IPS DF 6.9 (cell line): ENCODE measurements at regions not wholly inside any gene's neighbourhood (a gene's known extent, or its start where the extent isn't known, plus 50 kb on each side); places are given as distances from the start of the nearest gene placed in this dataset.

Experiments
- DNase-seq: peaks from one replicate; pipeline ENCODE4 v3.0.0-alpha.2; 2013; ENCODE audit warnings: low read depth, low spot score
- H3K27ac ChIP-seq: one replicate; pipeline ENCODE4 v1.5.1; 2013; ENCODE audit warnings: low read length, control low read depth
- H3K27me3 ChIP-seq: 2 replicates; pipeline ENCODE4 v1.6.1; 2013; ENCODE audit warnings: mild to moderate bottlenecking, low read length; ENCODE audit not compliant: control insufficient read depth, insufficient read depth
- H3K36me3 ChIP-seq: 2 replicates; pipeline ENCODE4 v1.6.1; 2013; ENCODE audit warnings: low read length; ENCODE audit not compliant: control insufficient read depth, insufficient read depth
- H3K4me1 ChIP-seq: 2 replicates; pipeline ENCODE4 v1.6.1; 2013; ENCODE audit warnings: low read length; ENCODE audit not compliant: control insufficient read depth, insufficient read depth
- H3K4me3 ChIP-seq: 2 replicates; pipeline ENCODE4 v1.5.1; 2013; ENCODE audit warnings: mild to moderate bottlenecking, low read length
- H3K9me3 ChIP-seq: 2 replicates; pipeline ENCODE4 v1.6.1; 2013; ENCODE audit warnings: low read length, inconsistent platforms; ENCODE audit not compliant: control insufficient read depth, insufficient read depth
- WGBS: extraction: QIAGEN DNeasy Blood & Tissue Kit; methylation state at CpG from one replicate; pipeline ENCODE4 v1.1.7; 2013; ENCODE audit warnings: mixed read lengths, missing lambda C conversion rate; ENCODE audit not compliant: insufficient read length, insufficient coverage; 5-methylcytosine and 5-hydroxymethylcytosine counted together

- Histone ChIP-seq H3K27me3 (no peaks in the 10 kb centered on the region), H3K4me1 (peaks cover 6% of the 10 kb centered on the region; the same call in 1 of the 2 replicates)
These were observed 262.0 kb downstream of the STK31 start for GRCh38 chr7:23972057-23972456.

DNA sequence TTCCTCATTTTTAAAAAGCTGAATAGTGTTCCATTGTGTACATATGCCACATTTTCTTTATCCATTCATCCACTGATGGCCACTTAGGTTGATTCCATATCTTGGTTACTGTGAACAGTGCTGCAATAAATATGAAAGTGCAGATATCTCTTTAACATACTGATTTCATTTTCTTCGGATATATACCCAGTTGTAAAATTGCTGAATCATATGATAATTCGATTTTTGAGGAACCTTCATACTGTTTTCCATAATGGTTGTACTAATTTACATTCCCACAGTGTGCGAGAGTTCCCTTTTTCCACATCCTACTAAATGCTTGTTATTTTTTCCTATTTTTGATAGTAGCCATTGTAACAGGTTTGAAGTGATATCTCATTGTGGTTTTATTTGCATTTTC is 263.2 kb downstream of the STK31 start:
- Histone ChIP-seq H3K27ac (no peak overlapping the region), H3K9me3 (no peaks in the 10 kb centered on the region), H3K4me3 (no peak overlapping the region), H3K36me3 (no peaks in the 10 kb centered on the region), H3K27me3 (no peaks in the 10 kb centered on the region), H3K4me1 (0 out of 2 replicates have a peak, but pooled peaks cover 1% of the 10 kb centered on the region)
- no CpG with 5 or more reads among the region's 3 CpGs for WGBS
- no peak for DNase-seq

More at GRCh38 chr7:23972057-23972456, 262.0 kb downstream of the STK31 start:
- H3K4me3 ChIP-seq: no peak overlapping the region
- H3K27ac ChIP-seq: no peak overlapping the region
- no peaks in the 10 kb centered on the region for H3K9me3 ChIP-seq
- H3K36me3 ChIP-seq: no peaks in the 10 kb centered on the region
- no CpG with 5 or more reads among the region's 3 CpGs for WGBS
- DNase-seq: no peak

GRCh38 chr7:23980081-23980480 is 270.1 kb downstream of the STK31 start:
- Histone ChIP-seq H3K27me3 (no peaks in the 10 kb centered on the region), H3K9me3 (no peaks in the 10 kb centered on the region), H3K36me3 (no peaks in the 10 kb centered on the region), H3K4me1 (no peaks in the 10 kb centered on the region), H3K27ac (no peak overlapping the region), H3K4me3 (no peak overlapping the region)
- DNase-seq: no peak

DNA sequence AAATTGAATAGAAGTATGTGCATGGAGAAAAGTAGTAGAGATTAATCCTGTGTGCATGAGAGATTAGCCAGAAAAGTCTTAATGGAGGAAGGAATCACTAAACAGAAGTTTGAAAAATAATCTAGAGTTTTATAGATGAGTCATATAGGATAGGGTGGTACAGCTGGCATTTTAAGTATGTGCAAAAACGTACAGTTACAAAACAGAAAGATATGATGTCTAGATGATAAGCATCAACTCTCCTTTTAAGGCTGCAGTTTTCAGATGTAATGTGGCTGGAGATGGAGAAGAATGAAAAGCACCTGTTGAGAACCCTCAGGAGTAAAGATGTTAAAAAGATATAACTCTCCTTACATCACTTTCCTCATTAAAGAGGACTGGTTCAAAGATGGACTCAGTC is 271.3 kb downstream of the STK31 start:
- no peak overlapping the region for H3K27ac ChIP-seq
- H3K4me1 ChIP-seq: no peaks in the 10 kb centered on the region
- no peaks in the 10 kb centered on the region for H3K36me3 ChIP-seq
- no peak for DNase-seq
- no peaks in the 10 kb centered on the region for H3K9me3 ChIP-seq
- no peaks in the 10 kb centered on the region for H3K27me3 ChIP-seq
- WGBS: no CpG with 5 or more reads among the region's 1 CpG
- H3K4me3 ChIP-seq: no peak overlapping the region

DNA sequence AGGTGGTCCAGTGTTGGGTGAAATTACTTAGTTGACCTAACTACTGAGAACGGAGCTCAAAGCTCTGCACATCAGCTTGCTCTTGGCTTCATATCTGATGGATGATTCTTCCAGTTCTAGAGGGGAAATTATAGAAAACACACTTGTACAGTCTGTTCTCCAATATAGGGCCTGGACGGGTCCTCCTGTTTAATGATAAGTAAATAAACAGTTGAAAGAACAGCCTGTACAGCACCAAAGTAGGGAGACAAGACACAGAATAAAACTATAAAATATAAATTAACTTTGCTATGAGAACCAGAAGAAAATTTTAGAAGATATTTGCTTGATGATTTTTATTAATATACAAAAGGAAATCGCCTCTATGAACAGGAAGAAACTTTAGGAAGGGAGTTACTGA is 271.7 kb downstream of the STK31 start:
- no peaks in the 10 kb centered on the region for H3K36me3 ChIP-seq
- no peak for DNase-seq
- no peaks in the 10 kb centered on the region for H3K27me3 ChIP-seq
- H3K9me3 ChIP-seq: no peaks in the 10 kb centered on the region
- no peak overlapping the region for H3K27ac ChIP-seq
- no peak overlapping the region for H3K4me3 ChIP-seq
- no peaks in the 10 kb centered on the region for H3K4me1 ChIP-seq
- WGBS: no CpG with 5 or more reads among the region's 3 CpGs

- Histone ChIP-seq H3K27ac (no peak overlapping the region), H3K4me1 (no peaks in the 10 kb centered on the region), H3K27me3 (no peaks in the 10 kb centered on the region), H3K9me3 (no peaks in the 10 kb centered on the region), H3K4me3 (no peak overlapping the region), H3K36me3 (no peaks in the 10 kb centered on the region)
- no peak for DNase-seq
- no CpG with 5 or more reads among the region's 1 CpG for WGBS
These were observed 278.5 kb upstream of the NPY start for GRCh38 chr7:24005517-24005916.

- H3K9me3 ChIP-seq: no peaks in the 10 kb centered on the region
- H3K4me3 ChIP-seq: no peak overlapping the region
- no peaks in the 10 kb centered on the region for H3K27me3 ChIP-seq
- WGBS: no CpG with 5 or more reads among the region's 1 CpG
- no peak overlapping the region for H3K27ac ChIP-seq
- H3K4me1 ChIP-seq: no peaks in the 10 kb centered on the region
- no peaks in the 10 kb centered on the region for H3K36me3 ChIP-seq
- no peak for DNase-seq
These were observed 273.5 kb upstream of the NPY start for GRCh38 chr7:24010495-24010894.

DNA sequence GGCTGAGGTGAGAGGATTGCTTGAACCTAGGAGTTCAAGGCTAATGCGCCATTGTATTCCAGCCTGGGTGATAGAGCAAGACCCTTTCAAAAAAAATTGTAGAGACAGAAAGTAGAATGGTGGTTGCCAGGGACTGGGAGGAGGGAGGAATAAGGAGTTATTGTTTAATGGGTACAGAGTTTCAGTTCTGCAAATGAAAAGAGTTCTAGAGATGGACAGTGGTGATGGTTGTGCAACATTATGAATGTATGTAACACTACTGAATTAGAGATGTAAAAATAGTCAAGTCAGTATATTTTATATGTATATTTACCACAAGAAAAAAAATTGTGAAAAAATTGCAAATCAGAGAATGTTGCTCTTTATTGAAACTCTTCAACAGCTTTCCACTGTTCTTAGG is 266.5 kb upstream of the NPY start:
- WGBS: no CpG with 5 or more reads among the region's 1 CpG
- H3K4me1 ChIP-seq: no peaks in the 10 kb centered on the region

GRCh38 chr7:24018331-24018730 is 265.7 kb upstream of the NPY start:
- H3K4me3 ChIP-seq: no peak overlapping the region
- no peak overlapping the region for H3K27ac ChIP-seq
- no peaks in the 10 kb centered on the region for H3K36me3 ChIP-seq
- WGBS: no CpG with 5 or more reads among the region's 2 CpGs
- no peak for DNase-seq
- no peaks in the 10 kb centered on the region for H3K27me3 ChIP-seq
- H3K4me1 ChIP-seq: no peaks in the 10 kb centered on the region
- H3K9me3 ChIP-seq: no peaks in the 10 kb centered on the region

More for the DNA sequence above, 266.5 kb upstream of the NPY start:
- Histone ChIP-seq H3K27me3 (no peaks in the 10 kb centered on the region), H3K36me3 (no peaks in the 10 kb centered on the region), H3K4me3 (no peak overlapping the region), H3K27ac (no peak overlapping the region), H3K9me3 (no peaks in the 10 kb centered on the region)
- DNase-seq: no peak

DNA sequence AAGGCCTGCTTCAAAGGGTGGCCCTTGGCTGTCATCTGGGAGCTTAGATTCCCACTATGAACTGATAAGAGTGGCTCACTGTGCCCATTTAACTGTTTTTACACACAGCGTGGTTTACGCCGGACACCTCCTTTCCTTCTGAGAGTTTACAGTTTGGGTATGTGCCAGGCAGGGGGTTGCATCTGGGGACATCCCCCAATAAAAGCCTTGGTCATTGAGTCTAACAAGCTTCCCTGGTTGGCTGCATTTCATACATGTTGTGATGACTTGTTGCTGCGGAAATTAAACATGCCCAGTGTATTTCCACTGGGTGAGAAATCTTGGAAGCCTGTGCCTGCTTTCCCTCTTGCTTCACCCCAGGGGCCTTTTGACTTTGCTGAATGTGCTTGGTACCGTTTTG is 264.1 kb upstream of the NPY start:
- WGBS: no CpG with 5 or more reads among the region's 5 CpGs
- DNase-seq: no peak
- Histone ChIP-seq H3K27me3 (no peaks in the 10 kb centered on the region), H3K27ac (no peak overlapping the region), H3K4me1 (no peaks in the 10 kb centered on the region), H3K4me3 (no peak overlapping the region), H3K36me3 (no peaks in the 10 kb centered on the region), H3K9me3 (no peaks in the 10 kb centered on the region)

DNA sequence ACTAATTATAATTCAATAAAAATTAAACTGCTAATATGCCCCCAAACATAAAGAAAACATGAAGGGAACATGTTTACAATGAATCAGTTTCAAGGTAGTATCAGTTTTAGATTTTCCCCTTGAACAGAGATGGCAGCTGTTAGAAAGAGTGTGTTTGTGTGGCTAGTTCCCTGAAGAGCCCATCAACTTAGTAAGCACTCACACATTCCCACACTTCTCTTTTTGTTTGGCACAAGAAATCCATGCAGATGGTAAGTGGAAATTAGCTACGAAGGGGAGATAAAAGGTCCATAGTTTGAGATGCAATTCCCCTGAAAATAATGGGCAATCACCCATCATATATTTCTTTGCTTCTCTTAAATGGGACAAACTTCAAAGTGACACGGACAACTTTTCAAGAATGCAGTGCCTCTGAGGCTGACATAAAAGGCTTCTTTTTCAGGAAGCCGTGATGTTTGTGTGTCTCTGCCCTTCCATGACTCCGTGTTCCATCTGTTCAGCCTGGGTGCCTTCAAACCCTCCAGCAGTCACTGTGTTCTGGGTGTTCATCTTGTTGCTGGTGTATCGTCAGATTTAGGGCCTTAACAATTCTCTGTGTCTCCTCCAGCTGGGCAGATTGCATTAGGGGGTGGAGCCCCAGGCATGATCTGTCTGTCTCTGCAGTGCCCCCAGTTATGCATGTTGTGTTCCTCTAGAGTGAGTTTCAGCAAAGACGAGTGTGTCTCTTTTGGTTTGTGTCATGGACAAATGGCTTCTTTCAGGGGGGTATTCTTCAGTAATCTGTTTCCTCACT is 259.5 kb upstream of the NPY start:
- Histone ChIP-seq H3K27me3 (no peaks in the 10 kb centered on the region), H3K4me3 (no peak overlapping the region), H3K9me3 (no peaks in the 10 kb centered on the region), H3K36me3 (no peaks in the 10 kb centered on the region), H3K4me1 (no peaks in the 10 kb centered on the region), H3K27ac (no peak overlapping the region)
- DNase-seq: no peak
- whole genome bisulfite sequencing: no CpG with 5 or more reads among the region's 6 CpGs
